GM18907 (cell line): ENCODE measurements at regions not wholly inside any gene's neighbourhood (a gene's known extent, or its start where the extent isn't known, plus 50 kb on each side); places are given as distances from the start of the nearest gene placed in this dataset.
"Not testable (repeated sequence)": the region's sequence is repeated elsewhere in the genome, so short reads cannot be mapped to it uniquely, and the experiment has no call there.

Experiments used
- ATAC-seq: cut with Tn5 transposase; IDR thresholded peaks from one replicate; pipeline ENCODE4 v1.9.1; 2021; ENCODE audit warnings: mild to moderate bottlenecking, moderate library complexity; ENCODE audit not compliant: unreplicated experiment

DNA sequence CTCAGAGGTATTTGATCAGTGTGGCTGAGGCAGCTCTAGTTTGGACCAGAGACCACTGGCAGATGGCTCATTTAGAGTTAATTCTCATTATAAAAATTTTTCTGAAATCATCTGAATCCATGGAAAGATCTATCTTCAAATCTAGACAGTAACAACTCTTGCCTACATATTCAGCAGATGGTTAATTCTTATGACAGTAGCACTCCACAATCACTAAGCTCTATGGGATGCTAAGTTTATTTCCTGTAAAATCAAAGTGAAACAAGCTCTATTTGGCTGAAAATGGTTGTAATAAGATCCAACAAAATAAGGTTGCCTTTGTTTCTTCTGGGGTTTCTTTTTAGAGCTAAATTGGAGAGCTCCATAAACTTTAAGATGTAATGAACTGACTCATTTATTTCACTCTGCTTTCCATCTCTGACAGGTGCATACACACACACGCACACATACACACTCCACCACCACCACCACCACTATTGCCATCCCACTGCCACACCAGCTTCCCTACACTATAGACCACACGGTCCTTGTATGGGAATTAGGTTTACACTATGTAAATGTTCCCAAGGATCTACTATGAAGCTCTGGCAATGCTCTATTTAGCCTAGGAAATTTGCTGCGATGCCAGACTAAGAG lies 293.1 kb downstream of the RPAP3 start:
- ATAC-seq, result no peak

DNA sequence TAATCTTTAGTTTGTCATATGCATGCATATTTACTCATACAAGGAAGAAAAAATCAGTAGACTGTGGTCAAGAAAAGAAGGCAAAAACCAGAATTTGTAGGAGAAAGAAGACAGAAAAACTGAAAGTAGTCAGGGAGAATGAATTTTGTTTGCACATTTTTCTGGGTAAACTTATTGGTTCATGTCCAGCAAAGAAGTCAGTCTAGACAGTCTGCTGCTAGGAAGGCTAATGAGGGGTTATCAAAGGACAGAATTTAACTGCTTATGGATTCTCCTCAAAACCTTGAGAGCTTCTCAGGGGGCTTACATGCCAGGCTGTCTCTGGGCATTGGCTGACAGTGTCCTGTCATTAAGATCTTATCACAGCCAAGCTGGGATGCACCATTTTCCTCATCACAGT lies 293.9 kb downstream of the RPAP3 start:
- ATAC-seq, result no peak

DNA sequence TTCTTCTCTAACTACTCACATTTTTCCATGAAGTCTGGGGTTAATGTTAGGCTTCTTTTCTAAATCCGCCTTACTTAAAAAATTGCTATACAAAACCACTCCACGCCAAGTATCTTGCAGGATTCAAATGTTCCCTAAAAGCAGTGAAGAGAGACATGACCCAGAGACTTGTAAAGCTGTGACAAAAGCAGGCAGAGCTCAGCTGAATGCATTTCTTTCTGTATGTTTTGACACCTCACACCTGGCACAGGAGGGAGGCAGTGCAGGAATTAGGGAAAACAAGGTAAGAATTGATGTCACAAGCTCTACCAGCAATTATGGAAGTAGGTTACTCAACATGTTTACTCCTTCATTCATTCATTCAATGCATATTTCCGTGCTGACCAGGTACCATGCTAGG lies 295.0 kb downstream of the RPAP3 start:
- ATAC-seq, result no peak

DNA sequence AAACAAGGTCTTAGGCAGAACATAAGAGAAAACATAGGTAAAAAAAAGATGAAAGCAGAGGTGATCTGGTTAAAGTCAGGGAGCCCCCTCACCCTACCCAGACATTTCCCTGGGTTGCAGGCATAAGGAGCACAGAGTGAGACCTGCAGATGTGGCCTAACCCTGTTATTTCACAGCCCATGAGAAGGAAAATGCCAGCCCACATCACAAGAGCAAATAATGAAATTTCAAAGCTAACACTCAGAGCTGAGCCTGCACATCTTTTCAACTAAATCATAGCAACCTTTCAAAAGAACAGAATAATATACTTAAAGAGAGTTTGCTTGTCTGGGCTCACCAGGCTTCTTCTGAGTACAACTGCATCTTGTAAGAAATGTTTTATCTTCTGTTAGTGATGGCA lies 295.4 kb downstream of the RPAP3 start:
- ATAC-seq, result no peak

DNA sequence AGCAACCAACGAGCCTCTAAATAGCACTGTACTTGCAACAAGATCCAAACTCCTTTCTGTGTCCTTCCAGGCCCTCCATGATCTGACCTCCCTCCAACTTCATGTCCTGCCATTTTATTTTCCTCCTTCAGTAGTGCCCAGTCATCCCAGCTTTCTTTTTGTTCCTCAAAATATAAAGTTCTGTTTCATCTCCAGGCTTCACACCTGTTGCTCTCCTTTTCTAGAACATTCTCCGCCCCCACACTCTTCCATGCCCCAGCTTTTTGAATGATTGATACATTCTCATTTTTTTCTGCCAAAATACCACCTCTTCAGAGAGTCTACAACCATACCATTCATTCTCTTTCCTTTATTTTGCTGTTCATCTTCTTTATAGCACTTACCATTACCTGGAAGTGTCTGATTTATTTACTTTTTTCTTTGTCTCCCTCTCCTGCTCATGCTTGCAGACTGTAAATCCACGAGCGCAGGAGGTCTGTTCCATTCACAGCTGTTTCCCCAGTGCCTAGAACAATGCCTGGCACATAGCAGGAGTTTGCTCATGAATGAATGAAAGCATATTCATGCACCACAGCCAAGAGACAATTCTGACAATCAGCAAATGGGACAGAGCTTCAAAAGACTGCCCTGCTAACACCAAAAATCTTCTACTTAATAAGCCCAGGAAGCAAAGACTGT lies 296.4 kb downstream of the RPAP3 start:
- no peak for ATAC-seq

DNA sequence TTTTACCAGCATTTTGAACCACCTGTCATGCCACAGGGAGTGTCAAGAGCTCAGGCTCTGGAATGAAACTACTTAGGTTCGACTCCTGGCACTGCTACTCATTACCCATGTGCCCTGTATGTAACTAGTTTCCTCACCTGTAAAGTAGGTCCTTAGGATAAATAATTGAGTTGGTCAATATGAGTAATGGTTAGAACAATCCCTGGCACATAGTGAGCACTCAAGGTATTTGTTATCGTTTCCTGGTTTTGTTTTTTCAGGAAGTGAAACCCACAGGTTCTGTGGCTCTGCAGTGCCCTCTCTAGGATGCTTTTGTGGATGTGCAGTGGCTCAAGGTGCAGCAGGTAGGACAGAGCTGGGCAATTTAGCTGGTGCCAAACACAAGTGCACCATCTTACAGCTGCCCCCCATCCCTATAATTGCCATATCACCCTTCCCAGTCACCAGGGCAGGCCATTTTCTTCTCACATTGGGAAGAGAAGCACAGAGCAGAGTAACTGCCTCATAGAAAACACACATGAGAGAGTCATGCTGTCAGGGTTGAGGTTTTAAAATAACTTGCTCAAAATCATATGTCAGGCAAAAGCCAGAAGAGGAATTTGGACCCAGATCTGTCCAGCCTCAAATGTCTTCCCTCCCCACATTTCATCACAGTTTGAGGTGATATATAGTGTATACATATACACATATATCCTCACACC lies 297.5 kb downstream of the RPAP3 start:
- ATAC-seq, result peak; percentile 90

DNA sequence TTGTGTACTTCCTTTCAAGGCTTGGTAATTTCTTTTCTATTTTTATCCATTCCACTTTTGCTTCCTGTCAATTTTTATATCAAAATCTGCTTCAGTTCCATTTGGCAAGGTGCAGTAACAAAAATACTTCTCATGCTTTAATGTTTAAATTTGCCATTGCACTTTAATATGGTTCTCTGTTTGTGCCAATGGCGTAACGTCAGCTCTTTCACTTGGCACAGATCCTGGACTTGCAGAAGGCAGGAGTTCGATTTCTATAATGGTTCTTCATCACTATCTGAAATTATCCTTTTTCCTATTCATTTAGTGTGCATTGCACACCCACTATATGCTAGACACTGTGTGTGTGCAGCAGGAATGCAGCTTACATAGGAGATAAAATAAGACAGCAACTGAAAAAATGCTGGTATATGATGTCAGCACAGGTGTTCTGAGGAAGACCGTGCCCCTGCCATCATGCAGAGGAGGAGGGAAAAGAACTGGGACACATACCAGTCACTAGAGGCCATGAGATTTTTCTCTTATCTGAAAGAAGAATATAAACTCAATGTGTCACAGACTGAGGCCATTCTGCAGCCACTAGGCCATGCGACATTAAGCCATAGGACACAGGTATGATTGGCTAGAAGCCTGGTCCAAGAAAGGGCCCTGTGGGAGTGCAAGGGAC lies 298.2 kb downstream of the RPAP3 start:
- ATAC-seq, result no peak

DNA sequence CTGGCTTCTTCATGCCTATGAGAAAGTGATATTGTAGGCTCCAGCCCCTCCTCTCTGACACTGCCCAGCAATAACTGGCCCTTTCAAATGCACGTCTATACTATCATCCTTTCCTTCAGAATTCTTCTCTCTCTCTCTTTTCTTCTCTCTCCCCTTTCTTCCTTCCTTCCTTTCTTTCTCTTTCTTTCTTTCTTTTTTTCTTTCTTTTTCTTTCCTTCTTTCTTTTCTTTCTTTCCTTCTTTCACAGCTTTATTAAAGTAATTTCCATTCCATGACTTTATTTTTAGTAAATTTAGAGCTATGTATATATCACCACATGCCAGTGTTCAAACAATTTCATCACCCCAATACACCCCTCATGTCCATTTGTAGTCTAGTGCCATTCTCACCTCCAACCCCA lies 302.1 kb downstream of the RPAP3 start:
- ATAC-seq, result no peak

DNA sequence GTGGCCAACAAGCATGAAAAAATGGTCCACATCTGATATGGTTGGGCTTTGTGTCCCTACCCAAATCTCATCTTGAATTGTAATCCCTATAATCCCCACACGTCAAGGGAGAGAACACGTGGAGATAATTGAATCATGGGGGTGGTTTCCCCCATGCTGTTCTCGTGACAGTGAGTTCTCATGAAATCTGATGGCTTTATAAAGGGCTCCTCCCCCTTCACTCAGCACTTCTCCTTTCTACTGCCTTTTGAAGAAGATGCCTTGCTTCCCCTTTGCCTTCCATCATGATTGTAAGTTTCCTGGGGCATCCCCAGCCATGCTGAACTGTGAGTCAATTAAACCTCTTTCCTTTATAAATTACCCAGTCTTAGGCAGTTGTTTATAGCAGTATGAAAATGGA lies 304.6 kb downstream of the RPAP3 start:
- not testable (repeated sequence) for ATAC-seq

DNA sequence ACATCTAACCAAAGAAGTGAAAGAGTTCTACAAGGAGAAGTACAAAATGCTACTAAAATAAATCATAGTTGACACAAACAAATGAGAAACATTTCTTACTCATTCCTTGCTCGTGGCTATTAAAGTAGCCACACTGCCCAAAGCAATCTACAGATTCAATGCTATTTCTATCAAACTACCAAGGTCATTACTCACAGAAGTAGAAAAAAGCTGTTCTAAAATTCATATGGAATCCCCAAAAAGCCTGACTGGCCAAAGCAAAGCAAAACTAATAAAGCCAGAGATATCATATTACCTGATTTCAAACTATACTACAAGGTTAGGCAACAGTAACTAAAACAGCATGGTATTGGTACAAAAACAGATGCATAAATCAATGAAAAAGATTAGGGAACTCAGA lies 305.6 kb downstream of the RPAP3 start:
- no peak for ATAC-seq

DNA sequence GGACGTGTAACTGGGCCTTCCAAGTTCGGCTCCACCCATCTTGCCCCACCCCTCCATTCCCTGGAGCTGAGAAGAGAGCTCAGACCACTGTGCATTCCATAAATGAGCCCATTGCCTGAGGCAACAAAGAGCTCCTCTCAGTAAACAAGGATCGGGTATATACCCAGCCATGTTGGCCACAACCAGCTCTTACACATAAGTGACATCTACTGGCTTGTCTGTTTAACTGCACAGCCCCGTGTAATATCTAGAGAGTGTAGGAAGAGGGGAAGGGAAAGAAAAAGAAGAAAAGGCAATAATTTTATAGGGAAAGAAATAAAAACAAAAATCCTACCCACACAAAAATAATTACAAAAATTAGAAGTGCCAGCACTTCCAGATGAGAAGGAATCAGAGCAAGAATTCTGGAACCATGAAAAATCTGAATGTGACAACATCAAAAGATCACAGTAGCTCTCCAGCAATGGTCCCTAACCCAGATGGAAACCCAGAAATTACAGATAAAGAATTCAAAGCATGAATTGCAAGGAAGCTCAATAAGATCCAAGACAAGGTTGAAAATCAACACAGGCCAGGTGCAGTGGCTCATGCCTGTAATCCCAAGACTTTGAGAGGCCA lies 308.1 kb downstream of the RPAP3 start:
- ATAC-seq, result peak; percentile 62

DNA sequence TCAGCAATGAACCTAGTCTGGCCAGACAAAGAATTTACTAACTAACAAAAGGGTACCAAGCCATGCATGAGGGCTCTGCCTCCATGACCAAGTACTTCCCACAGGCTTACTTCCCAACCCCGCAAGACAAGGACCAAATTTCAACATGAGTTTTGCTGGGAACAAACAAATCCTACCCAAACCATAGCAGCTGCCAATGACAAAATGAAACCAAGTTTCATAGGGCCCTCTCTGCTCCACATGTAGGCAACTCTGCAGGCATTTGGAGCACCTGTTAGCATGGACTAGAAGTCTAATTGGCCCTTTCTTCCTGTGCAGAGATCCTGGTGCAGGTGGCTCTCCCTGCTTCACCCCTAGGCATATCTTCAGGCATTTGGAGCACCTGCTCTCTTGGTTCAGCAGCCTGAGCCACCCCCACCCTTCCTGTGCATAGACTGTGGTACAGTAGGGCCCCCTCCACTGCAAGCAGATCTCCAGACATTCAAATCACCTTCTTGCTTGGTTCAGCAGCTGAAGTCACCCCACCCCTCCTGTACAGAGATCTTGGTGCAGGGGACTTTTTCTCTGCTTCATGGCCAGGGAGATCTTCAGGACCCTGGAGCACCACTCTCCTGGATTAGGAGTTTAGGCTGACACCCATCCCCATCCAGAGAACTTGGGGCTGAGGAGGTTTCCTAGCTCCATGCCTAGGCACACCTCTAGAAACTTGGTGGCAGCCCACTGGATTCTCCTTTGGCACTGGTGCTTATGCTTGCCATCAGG lies 308.7 kb downstream of the RPAP3 start:
- ATAC-seq, result no peak

DNA sequence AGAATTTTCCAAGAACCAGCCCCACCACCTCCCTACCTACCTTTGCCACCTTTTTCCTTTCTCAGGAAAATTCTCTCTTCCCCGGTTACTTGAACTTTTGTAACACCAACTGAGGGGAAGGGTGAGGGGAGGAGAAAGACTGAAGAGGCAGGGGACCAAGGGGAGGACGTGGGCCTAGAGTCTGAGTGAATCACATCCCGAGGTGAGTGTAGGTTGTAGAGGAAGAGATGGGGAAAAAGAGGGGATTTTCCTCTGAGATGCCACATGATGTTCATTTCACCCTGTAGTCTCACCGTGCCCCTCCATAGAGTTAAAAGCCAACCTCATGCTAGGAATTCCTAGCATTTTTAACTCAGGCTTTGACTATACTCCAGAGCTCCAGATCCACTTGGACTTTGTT lies 311.8 kb downstream of the RPAP3 start:
- no peak for ATAC-seq

DNA sequence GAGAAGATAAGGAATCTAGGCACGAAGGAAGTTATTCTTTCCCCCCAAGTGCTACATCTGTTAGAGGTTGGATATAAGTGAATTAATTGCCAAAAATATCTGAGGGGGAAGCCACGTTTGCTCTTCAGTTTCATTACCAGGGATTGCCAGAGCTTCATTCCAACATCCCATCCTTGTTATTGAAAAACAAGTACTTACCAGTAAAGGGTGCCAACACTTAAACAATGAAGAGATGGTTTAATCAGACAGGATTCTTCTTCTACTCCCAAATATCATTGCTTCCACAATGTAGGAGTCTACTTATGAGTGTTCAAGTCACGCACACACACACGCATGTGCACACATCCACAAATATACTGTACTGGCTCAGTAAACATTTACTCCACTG lies 312.4 kb downstream of the RPAP3 start:
- no peak for ATAC-seq

DNA sequence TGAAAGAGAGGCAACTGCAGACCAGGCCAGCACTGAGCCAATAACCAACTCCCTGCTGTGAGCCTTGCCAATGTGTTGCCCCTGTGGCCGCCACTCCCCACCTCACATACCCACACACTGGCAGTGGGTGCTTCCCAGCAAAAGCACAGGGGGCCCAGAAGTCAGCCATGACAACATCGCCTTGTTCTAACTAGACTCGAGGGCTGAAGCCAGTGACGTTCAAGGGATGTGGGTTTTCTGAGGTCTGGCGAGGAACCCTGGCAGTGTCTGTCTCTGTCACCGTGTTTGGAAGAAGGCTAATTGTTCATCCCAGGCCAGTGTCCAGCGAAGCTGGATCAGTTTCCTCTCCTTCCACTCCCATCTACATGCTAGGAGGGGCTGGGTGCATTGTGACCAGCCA lies 311.8 kb upstream of the AMIGO2 start:
- no peak for ATAC-seq

DNA sequence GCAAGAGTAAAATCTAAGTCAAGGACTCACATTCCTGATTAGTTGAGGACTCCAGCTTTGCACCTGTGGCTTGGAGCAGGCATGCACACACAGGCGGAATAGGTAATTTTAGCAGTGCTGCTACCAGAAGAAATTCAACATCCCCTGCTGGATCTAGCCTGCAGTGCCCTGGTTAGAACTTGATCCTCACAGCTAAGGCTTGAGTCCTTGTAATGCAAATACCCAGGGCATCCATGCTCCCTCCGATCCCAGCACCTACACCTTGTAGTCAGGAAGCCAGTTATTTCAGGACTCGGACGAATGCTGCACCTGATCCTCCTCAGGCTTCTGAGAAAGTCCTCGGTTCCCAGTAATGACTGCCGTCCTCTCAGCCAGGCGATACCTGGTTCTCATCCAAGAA lies 309.0 kb upstream of the AMIGO2 start:
- no peak for ATAC-seq

DNA sequence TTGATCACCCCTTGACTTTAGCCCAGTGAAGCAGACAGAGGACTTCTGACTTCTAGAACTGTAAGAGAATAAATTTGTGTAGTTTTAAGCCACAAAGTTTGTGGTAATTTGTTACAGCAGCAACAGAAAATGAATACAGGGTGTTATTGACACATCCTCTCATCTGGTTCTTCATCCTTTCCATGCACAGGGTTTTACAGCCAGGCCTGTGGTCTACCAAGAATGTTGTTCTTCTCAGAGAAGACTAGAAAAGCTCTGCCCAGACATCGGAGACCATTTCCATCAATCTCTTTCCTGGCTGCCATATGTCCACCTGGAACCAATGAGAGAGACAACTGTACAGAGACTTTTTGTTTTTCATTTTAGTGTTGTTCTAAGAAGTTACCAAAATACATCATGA lies 308.2 kb upstream of the AMIGO2 start:
- no peak for ATAC-seq

DNA sequence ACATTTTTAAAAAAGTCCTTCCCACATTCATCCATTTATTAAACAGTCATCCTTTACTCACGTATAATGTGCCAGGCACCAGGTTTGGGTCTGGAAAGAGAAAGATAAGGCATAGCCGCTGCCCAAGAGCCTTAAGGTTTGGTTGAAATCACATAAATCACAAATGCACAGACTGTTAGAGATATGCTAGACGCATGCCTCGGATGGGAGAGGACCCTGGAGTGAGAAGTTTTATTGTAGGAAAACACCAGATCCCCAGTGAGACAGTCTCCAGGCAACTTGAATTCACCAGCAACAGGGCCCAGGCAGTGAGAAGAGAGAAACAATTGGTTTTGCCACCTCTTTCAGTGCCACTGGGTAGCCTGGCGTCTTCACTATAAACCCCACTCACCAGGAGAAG lies 305.9 kb upstream of the AMIGO2 start:
- ATAC-seq, result no peak

DNA sequence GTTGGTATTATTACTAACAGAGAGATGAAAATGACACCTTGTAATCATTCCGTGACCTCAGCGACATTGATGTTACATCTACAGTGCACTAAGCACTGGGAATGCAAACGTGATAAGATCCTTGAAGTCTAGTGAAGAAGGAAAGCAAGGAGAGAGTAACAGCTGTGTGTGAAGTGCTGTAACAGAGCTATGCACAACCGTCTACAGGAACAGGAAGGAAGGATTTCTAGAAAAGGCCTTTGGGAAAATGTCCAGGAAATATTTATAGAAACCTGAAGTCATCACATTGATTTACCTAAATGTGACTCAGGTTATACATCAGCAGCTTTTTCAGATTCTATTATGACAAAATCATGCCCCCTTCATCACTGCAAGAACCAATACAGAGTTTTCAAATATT lies 304.2 kb upstream of the AMIGO2 start:
- ATAC-seq, result no peak

DNA sequence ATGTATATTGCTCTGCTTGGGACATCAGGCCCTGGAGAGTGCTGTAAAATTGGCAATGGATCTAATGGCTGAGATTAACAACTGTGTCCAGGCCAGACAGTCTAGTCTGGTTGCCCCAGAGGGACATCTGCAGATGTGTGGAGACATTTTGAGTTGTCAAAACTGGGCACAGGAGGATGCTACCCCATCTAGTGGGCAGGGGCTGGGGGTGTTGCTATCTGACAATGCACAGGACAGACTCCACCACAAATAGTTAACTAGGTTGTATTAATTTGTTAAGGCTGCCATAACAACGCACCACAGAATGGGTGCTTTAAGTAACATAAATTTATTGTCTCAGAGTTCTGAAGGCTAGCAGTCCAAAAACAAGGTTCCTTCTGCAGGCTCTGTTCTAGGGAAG lies 302.5 kb upstream of the AMIGO2 start:
- no peak for ATAC-seq

DNA sequence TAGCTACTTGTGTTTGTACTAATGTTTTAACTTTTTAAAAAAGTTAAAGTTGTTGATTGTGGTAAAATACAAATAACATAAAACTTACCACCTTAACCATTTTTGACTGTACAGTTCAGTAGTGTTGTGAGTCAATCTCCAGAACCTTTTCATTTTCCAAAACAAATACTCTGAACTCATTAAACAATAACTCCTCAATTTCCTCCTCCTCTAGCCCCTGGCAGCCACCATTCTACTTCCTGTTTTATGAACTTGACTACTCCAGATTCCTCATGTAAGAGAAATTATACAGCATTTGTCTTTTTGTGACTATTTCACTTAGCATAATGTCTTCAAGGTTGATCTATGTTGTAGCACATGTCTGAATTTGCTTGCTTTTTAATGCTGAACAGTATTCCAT lies 299.1 kb upstream of the AMIGO2 start:
- ATAC-seq, result no peak
